ENCODE measurements at regions not wholly inside any gene's neighbourhood (a gene's known extent, or its start where the extent isn't known, plus 50 kb on each side); places are given as distances from the start of the nearest gene placed in this dataset.
A peak's percentile ranks its signal among the peaks of the same experiment; 100 is the strongest.

GRCh38 chr7:9621927-9622326, 1188.5 kb downstream of the NXPH1 start:
- WGBS, 2 experiments (ENCODE audit: insufficient coverage in 1 of 2, insufficient read length in 1 of 2) = 26 to 78% methylated on average over 5 to 7 of the region's 9 CpGs
- Histone ChIP-seq H3K4me1 (ENCODE audit: control insufficient read depth, insufficient read depth, low read length) (no peaks in the 10 kb centered on the region), H3K9ac (ENCODE audit: extremely low read depth, low read length, poor library complexity, severe bottlenecking) (no peak overlapping the region), H3K27ac (ENCODE audit: low read depth, low read length) (no peak overlapping the region), H3K27me3 (ENCODE audit: control insufficient read depth, insufficient read depth, low read length, poor library complexity, severe bottlenecking) (no peaks in the 10 kb centered on the region), H3K4me3 (ENCODE audit: low read length) (no peak overlapping the region), H3K36me3 (ENCODE audit: control insufficient read depth, insufficient read depth, low read length) (no peaks in the 10 kb centered on the region), H3K9me3 (ENCODE audit: control insufficient read depth, low read length) (no peaks in the 10 kb centered on the region)
- Mint-ChIP-seq H3K9me3 (peaks cover 10% of the 10 kb centered on the region), H3K27me3 (ENCODE audit: insufficient read depth) (no peaks in the 10 kb centered on the region), H3K4me1 (no peaks in the 10 kb centered on the region), H3K36me3 (ENCODE audit: low read depth) (peaks cover 2% of the 10 kb centered on the region), H3K27ac (no peak overlapping the region), H3K4me3 (peak overlapping the region; percentile 57)
- DNase-seq = peak; percentile 37
- TF ChIP-seq CTCF (conservative IDR thresholded peaks at IDR 0.05) = no peak

- H3K4me3 Mint-ChIP-seq = no peak overlapping the region
- no peaks in the 10 kb centered on the region for H3K36me3 Mint-ChIP-seq (ENCODE audit: low read depth)
- Histone ChIP-seq H3K27me3 (ENCODE audit: control insufficient read depth, insufficient read depth, low read length, poor library complexity, severe bottlenecking) (no peaks in the 10 kb centered on the region), H3K27ac (ENCODE audit: low read depth, low read length) (no peak overlapping the region), H3K36me3 (ENCODE audit: control insufficient read depth, insufficient read depth, low read length) (no peaks in the 10 kb centered on the region), H3K9me3 (ENCODE audit: control insufficient read depth, low read length) (no peaks in the 10 kb centered on the region), H3K4me1 (ENCODE audit: control insufficient read depth, insufficient read depth, low read length) (no peaks in the 10 kb centered on the region), H3K4me3 (ENCODE audit: low read length) (no peak overlapping the region), H3K9ac (ENCODE audit: extremely low read depth, low read length, poor library complexity, severe bottlenecking) (no peak overlapping the region)
- DNase-seq = no peak
- peaks cover 2% of the 10 kb centered on the region for H3K9me3 Mint-ChIP-seq
- no peaks in the 10 kb centered on the region for H3K27me3 Mint-ChIP-seq (ENCODE audit: insufficient read depth)
- H3K27ac Mint-ChIP-seq = no peak overlapping the region
- TF ChIP-seq CTCF (conservative IDR thresholded peaks at IDR 0.05) = no peak
- peaks cover 1% of the 10 kb centered on the region for H3K4me1 Mint-ChIP-seq
- 95% methylated on average over 3 of the region's 3 CpGs; no CpG with 5 or more reads in 1 of the 2 experiments for WGBS, 2 experiments (ENCODE audit: insufficient coverage in 1 of 2, insufficient read length in 1 of 2)
Measured at GRCh38 chr7:9625953-9626352, 1192.5 kb downstream of the NXPH1 start.

GRCh38 chr7:9645756-9646155, 1212.3 kb downstream of the NXPH1 start:
- Histone ChIP-seq H3K27me3 (ENCODE audit: control insufficient read depth, insufficient read depth, low read length, poor library complexity, severe bottlenecking) (no peaks in the 10 kb centered on the region), H3K36me3 (ENCODE audit: control insufficient read depth, insufficient read depth, low read length) (no peaks in the 10 kb centered on the region), H3K9me3 (ENCODE audit: control insufficient read depth, low read length) (no peaks in the 10 kb centered on the region), H3K4me1 (ENCODE audit: control insufficient read depth, insufficient read depth, low read length) (no peaks in the 10 kb centered on the region), H3K9ac (ENCODE audit: extremely low read depth, low read length, poor library complexity, severe bottlenecking) (no peak overlapping the region), H3K27ac (ENCODE audit: low read depth, low read length) (no peak overlapping the region), H3K4me3 (ENCODE audit: low read length) (no peak overlapping the region)
- TF ChIP-seq CTCF (conservative IDR thresholded peaks at IDR 0.05) = no peak
- no peak for DNase-seq
- Mint-ChIP-seq H3K36me3 (ENCODE audit: low read depth) (no peaks in the 10 kb centered on the region), H3K9me3 (no peaks in the 10 kb centered on the region), H3K4me3 (no peak overlapping the region), H3K27ac (no peak overlapping the region), H3K4me1 (peaks cover 3% of the 10 kb centered on the region), H3K27me3 (ENCODE audit: insufficient read depth) (no peaks in the 10 kb centered on the region)
- WGBS, 2 experiments (ENCODE audit: insufficient coverage in 1 of 2, insufficient read length in 1 of 2) = 80 to 100% methylated on average over 1 of the region's 2 CpGs
